Globus pallidus (tissue), 1 donor: ENCODE measurements at regions not wholly inside any gene's neighbourhood (a gene's known extent, or its start where the extent isn't known, plus 50 kb on each side); places are given as distances from the start of the nearest gene placed in this dataset.

Experiments
- DNase-seq: peaks from one replicate; pipeline ENCODE4 v3.0.0-alpha.2; 2015; ENCODE audit warnings: low spot score

GRCh38 chr1:5005171-5005570, 350.8 kb downstream of the AJAP1 start:
- DNase-seq: no peak

- no peak for DNase-seq
These were observed 348.3 kb downstream of the AJAP1 start for GRCh38 chr1:5002676-5003075.

GRCh38 chr1:5001466-5001865, 347.1 kb downstream of the AJAP1 start:
- DNase-seq: no peak

GRCh38 chr1:4986306-4986705, 331.9 kb downstream of the AJAP1 start:
- no peak for DNase-seq

- no peak for DNase-seq
These were observed 330.4 kb downstream of the AJAP1 start for GRCh38 chr1:4984841-4985240.

GRCh38 chr1:4980211-4980610, 325.8 kb downstream of the AJAP1 start:
- no peak for DNase-seq

- DNase-seq: peak; percentile 1
These were observed 324.4 kb downstream of the AJAP1 start for GRCh38 chr1:4978660-4979390.

- DNase-seq: no peak
These were observed 323.3 kb downstream of the AJAP1 start for GRCh38 chr1:4977701-4978100.

- DNase-seq: no peak
These were observed 322.5 kb downstream of the AJAP1 start for GRCh38 chr1:4976859-4977440.

- no peak for DNase-seq
These were observed 321.4 kb downstream of the AJAP1 start for GRCh38 chr1:4975856-4976255.

- no peak for DNase-seq
These were observed 320.7 kb downstream of the AJAP1 start for GRCh38 chr1:4974981-4975685.

- no peak for DNase-seq
These were observed 318.9 kb downstream of the AJAP1 start for GRCh38 chr1:4973341-4973740.

- no peak for DNase-seq
These were observed 318.4 kb downstream of the AJAP1 start for GRCh38 chr1:4972761-4973320.

- DNase-seq: no peak
These were observed 317.3 kb downstream of the AJAP1 start for GRCh38 chr1:4971666-4972065.

- DNase-seq: no peak
These were observed 316.1 kb downstream of the AJAP1 start for GRCh38 chr1:4970532-4970931.

- no peak for DNase-seq
These were observed 315.2 kb downstream of the AJAP1 start for GRCh38 chr1:4969556-4970129.

GRCh38 chr1:4965346-4966075, 311.1 kb downstream of the AJAP1 start:
- DNase-seq: no peak

- no peak for DNase-seq
These were observed 310.4 kb downstream of the AJAP1 start for GRCh38 chr1:4964634-4965345.

GRCh38 chr1:4963251-4963650, 308.8 kb downstream of the AJAP1 start:
- no peak for DNase-seq

GRCh38 chr1:4962836-4963235, 308.4 kb downstream of the AJAP1 start:
- no peak for DNase-seq

GRCh38 chr1:4961935-4962645, 307.7 kb downstream of the AJAP1 start:
- no peak for DNase-seq
